Iris pigment epithelial cell (primary cell): ENCODE measurements at regions not wholly inside any gene's neighbourhood (a gene's known extent, or its start where the extent isn't known, plus 50 kb on each side); places are given as distances from the start of the nearest gene placed in this dataset.

Experiments
- DNase-seq: peaks from one replicate; pipeline ENCODE4 v3.0.0-alpha.2; 2011; ENCODE audit warnings: low read depth

GRCh38 chr15:58235961-58236360, 97.8 kb downstream of the AQP9 start:
- DNase-seq = peak; percentile 16

- DNase-seq = no peak
Observed at GRCh38 chr15:58240191-58240932, 102.2 kb downstream of the AQP9 start.

GRCh38 chr15:58241872-58242271, 103.7 kb downstream of the AQP9 start:
- no peak for DNase-seq

- no peak for DNase-seq
Observed at GRCh38 chr15:58243070-58243469, 104.9 kb downstream of the AQP9 start.

GRCh38 chr15:58244536-58244935, 106.4 kb downstream of the AQP9 start:
- DNase-seq = no peak

GRCh38 chr15:58246041-58246440, 107.9 kb downstream of the AQP9 start:
- no peak for DNase-seq

- DNase-seq = no peak
Observed at GRCh38 chr15:58247855-58248842, 110.0 kb downstream of the AQP9 start.

- no peak for DNase-seq
Observed at GRCh38 chr15:58249646-58250312, 111.6 kb downstream of the AQP9 start.

- no peak for DNase-seq
Observed at GRCh38 chr15:58252586-58253323, 114.6 kb downstream of the AQP9 start.

- no peak for DNase-seq
Observed at GRCh38 chr15:58257776-58258325, 119.7 kb downstream of the AQP9 start.

GRCh38 chr15:58258501-58259292, 120.5 kb downstream of the AQP9 start:
- DNase-seq = peak; percentile 36

- no peak for DNase-seq
Observed at GRCh38 chr15:58260205-58260724, 122.1 kb downstream of the AQP9 start.

GRCh38 chr15:58260725-58261267, 122.6 kb downstream of the AQP9 start:
- DNase-seq = peak; percentile 43

GRCh38 chr15:58261368-58261767, 123.2 kb downstream of the AQP9 start:
- DNase-seq = no peak

GRCh38 chr15:58264053-58264971, 126.1 kb downstream of the AQP9 start:
- DNase-seq = no peak

GRCh38 chr15:58267051-58267450, 128.9 kb downstream of the AQP9 start:
- no peak for DNase-seq

- no peak for DNase-seq
Observed at GRCh38 chr15:58268746-58269267, 130.6 kb downstream of the AQP9 start.
